ENCODE measurements at regions not wholly inside any gene's neighbourhood (a gene's known extent, or its start where the extent isn't known, plus 50 kb on each side); places are given as distances from the start of the nearest gene placed in this dataset.

DNA sequence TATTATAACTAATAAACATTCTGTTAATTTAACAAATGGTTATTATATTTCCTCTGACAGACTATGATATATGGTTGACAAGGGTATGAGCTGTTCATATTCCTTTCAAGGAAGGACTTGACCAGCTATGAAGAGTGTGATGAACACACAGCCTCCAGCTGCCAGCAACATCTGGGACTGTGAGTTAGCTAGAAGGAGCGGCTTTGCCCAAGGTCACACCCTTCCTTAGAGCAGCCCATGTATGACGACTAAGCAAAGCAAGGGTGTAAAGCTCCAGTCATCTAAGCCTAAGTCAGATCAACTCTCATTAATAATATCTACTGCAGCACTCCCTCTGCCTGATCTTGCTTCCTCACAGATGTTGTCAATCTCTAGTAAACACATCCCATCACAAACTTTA, 355.4 kb downstream of the PLPP3 start:
- TF ChIP-seq, protein P1, sequence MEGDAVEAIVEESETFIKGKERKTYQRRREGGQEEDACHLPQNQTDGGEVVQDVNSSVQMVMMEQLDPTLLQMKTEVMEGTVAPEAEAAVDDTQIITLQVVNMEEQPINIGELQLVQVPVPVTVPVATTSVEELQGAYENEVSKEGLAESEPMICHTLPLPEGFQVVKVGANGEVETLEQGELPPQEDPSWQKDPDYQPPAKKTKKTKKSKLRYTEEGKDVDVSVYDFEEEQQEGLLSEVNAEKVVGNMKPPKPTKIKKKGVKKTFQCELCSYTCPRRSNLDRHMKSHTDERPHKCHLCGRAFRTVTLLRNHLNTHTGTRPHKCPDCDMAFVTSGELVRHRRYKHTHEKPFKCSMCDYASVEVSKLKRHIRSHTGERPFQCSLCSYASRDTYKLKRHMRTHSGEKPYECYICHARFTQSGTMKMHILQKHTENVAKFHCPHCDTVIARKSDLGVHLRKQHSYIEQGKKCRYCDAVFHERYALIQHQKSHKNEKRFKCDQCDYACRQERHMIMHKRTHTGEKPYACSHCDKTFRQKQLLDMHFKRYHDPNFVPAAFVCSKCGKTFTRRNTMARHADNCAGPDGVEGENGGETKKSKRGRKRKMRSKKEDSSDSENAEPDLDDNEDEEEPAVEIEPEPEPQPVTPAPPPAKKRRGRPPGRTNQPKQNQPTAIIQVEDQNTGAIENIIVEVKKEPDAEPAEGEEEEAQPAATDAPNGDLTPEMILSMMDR (IDR thresholded peaks at IDR 0.05 in 8 of 11, conservative IDR thresholded peaks at IDR 0.05 in 3 of 11), result no peak
- TF ChIP-seq POLR2A (IDR thresholded peaks at IDR 0.05) (no peak), POLR2AphosphoS5 (IDR thresholded peaks at IDR 0.05) (no peak)
